NCI-H1092 treated with DMSO at 0.1 percent for 48 hours (cell line): ENCODE measurements at regions not wholly inside any gene's neighbourhood (a gene's known extent, or its start where the extent isn't known, plus 50 kb on each side); places are given as distances from the start of the nearest gene placed in this dataset.

Experiments used
- DNase-seq: peaks from one replicate; lab custom pipeline; 2025; lab: John Stamatoyannopoulos, UW

DNA sequence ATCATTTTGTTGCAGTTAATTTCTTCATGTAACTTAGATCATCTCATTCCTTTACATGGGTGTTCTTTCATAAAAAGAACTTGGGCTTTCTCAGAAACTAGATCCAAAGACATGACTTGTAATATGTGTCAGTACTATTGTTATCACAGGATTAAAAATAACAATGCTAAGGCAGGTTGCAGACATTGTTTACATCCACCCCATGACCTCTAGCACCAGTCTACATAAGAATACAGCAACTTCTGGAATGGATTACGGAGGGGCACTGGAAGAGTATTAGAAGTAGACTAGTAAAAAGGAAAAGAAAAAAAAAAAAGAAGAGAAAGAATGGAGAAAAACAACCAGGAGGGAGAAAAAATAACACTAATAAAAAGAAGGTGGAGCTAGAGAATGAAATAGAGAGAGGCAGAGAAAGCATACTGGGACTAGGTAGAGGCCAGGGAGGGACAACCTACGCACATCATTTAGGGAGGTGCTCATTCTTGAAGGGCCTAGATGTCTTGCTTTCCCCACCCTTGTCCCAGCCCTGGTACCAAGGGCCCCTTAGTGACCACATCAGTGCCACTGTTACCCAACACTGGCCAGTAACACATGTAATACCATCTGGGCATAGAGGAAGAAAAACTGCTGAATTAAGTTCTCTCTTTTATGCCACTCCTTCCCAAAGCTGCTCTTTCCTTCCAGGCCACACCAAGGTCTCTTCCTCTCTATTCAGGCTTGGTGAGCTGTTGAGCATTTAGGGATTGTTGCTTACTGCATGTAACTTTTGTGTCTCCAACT is 70.6 kb upstream of the KLF7 start:
- DNase-seq, result no peak

DNA sequence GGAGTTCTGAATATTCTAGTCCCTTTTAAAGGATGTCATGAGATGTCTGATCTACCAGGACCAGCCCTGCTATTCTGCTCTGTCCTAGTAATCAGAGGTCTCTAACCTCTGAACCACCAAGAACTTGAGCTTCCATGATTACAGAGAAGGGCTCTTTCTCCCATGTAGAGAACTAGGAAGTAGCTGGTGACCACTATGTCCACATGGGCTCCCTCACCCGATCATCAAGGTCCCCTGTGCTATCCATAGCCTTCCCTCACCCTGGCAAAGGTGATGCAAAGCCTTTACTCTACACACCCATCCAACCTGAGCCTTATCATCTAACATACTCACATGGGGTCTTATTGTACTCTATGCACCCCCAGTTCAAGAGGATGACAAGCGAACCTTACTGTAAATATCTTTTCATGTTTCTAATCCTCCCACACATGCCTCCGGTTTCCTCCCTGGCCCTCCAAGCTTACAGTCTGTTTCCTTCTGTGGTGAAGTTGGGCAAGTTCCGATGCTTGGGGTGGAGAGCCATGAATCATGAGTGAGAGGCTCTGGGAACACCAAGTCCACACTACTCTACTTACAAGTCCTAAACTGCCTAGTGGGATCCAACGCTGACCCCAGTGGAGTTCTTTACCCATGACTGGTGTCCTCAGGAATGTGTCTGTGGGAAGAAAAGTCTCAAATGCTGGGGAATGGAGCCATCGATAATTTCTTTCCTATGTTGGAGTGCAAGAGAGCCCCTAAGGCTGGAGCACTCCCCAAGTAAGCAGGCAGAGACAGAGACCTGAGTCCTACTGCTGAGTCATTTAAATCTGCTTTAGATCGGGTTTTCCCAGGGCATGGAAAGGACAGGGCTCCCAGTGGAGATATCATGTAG is 73.3 kb upstream of the KLF7 start:
- DNase-seq, result no peak

DNA sequence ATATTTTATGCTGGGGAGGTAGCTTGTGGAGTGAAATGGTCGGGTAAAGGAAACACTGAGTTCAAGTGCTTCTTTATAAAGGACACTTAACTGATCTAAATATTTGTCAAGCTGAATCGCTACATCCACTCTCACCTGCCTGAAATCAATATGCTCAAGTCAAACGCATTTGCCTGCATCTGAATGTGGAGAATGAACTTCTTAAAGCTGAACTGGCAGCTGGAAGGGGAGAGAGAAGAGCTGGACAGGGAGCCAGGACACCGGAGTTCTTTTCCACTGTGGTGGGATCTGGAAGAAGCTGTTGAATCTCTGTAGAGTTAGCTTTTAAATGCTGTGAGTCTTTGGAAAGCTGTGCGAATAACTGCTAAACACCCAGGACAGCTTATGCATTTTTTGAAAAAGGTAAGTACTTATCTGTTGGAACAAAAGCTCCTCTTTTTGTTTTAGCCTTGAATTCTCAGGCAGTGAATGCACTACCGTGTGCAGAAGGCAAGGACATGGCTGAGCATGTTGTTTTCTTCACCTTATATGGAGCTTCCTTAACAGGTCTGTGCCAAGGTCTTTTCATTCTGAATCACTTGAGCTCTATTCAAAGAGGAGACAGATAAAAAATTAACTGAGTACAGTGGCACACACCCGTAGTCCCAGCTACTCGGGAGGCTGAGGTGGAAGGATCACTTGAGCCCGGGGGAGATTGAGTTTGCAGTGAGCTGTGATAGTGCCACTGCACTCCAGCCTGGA is 74.2 kb upstream of the KLF7 start:
- DNase-seq, result no peak

DNA sequence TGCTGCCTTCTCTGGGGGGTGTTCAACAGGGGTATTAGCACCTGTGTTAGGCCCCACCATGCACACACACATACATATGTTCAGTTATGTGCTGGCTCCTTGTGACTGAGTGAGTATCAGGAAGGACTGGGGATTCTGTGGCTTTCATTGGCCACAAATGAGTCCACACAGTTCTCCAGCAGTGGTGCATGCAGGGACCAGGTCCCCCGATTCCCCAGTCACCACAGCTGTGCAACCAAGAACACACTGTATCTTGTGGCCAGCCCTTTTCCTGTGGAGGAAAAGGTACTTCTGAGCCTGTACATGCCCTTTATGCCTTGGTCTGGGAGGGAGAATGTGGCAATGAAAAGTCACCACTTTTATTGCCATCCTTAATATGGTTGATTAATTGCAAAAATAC is 74.9 kb upstream of the KLF7 start:
- DNase-seq, result no peak

DNA sequence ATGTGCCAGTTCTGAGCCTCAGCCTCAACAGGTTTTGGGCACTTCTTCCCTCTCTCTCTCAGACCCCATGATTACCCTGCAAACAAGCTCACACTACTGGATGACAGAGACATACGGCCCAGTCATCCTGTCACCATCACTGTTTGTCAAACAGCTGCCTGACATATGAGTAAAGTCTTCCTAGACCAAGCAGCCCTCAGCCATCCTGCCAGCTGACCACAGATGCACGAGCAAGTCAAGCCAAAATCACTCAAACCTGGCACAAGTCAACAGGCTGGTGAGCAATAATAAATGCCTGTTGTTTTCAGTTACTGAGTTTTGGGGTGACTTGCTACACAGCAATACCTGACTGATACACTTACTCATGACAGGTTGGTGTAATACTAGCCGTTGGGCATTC is 75.5 kb upstream of the KLF7 start:
- no peak for DNase-seq

DNA sequence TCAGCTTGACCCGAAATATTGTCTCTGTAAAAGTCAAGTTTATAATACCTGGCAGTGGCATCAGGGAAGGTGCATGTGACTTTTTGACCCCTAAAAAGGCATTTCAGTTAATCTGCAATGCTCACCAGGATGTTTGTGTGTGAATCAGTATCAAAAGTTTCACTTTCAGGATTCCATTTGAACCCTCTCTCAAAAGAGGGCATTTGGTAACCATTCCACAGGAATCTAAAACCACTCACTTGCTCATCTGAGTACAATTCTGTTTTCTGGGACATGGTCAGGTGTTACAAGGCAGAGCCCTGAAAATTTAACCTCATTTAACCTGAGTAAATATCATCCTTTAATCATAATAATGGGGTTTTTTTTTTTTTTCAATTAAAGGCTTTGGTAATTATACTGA is 77.9 kb upstream of the KLF7 start:
- DNase-seq, result no peak

DNA sequence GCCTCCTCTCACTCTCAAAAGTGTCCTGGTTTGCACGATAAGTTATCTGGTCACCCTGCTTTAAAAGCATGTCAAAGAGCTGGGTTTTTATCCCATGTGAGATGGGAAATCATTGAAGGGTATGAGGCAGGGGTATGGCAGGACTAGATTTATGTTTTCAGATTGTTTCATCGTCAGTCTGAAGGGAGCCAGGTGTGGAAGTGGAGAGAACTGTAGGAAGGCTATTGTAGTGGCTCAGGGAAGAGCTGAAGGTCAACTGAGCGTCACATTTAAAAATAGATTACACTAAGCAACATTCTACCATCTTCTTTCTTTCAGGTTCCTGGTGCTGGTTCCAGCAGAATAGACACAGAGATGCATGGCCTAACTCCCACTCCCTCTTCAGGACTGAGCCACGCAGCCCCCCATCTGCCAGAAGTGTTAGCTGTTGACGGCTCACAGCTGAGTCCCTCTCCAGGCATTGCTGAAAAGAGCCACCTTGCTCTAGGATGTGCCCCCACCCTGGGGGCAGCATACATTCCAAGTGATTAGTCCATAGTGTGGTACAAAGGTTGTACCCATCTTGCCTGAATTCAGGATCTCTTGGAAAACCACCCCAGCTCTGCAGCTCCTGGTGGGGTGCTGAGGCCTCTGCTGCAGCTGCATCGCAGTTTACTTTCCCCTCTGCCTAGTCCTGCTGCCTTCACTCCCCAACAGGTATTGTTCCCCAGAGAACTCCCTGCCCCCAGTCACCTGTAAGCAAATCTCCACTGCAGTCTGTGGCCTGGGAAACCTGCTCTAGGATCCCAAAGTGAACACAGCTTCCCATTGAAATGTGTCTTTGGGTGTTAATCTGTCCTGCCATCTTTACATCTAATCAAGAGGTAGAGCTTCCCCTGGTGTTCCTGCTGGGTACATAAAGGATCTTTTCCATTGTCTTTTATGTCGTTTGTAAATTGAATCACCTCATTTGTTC is 79.5 kb upstream of the KLF7 start:
- no peak for DNase-seq

DNA sequence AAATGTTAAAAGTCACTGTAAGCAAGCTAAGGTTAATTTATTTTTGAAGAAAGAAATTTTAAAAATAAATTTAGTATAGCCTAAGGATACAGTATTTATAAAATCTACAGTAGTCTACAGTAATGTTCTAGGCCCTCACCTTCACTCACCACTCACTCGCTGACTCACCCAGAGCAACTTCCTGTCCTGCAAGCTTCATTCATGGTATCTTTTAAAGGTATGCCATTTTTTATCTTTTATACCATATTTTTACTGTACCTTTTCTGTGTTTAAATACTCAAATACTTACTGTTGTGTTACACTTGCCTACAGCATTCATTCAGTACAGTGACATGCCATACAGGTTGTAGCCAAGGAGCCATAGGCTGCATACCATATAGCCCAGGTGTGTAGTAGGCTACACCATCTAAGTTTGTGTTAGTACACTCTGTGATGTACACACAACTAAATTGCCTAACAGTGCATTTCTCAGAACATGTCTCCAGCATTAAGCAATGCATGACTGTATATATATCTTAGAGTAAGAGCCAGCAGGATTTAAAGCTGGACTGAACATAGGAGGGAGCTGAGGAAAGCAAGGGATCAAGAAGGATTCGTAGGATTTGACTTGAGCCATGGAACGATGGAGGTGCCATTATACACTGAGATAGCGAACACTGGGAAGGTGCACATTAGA is 83.1 kb upstream of the KLF7 start:
- no peak for DNase-seq

DNA sequence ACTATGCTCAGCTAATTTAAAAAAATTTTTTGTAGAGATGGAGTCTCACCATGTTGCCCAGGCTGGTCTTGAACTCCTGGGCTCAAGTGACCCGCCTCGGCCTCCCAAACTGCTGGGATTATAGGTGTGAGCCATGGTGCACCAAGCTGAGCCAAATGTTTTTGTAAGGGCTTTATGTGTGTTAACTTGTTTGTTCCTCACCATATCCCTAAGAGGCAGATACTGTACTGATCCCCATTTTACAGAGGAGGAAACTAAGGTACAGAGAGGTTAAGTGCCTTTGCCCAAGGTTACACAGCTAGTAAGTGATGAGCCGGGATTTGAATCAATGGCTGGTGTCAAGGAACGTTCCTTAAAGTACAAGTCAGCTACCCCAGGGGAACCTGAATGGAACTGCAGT is 85.3 kb upstream of the KLF7 start:
- no peak for DNase-seq

DNA sequence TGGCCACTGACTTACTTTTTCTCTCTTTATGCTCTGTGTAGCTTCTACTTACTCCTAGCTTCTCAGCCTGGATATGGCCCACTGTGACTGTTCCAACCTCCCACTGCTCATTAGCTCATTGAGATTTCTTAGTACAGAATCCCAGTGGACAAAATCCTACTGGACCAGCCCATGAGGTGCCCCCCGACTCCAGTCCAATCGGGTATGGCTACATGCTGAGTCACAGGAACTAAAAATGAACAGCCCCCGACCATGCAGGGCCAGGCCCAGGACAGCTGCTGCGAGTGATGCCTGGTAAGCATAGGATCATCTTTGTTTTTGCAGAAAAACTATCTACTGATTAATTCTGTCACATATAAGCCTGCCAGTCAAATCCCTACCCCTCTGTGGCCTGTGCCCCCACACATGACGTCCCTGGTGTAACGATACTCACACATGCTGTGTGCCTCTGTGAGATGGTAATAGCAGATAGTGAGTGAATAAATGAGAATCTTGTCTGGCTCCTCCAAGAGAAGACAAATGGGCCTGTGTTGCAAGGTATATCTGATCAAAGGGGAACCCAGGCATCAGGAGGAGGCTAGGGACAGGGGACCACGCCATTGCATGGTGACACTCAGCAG is 85.9 kb upstream of the KLF7 start:
- no peak for DNase-seq

DNA sequence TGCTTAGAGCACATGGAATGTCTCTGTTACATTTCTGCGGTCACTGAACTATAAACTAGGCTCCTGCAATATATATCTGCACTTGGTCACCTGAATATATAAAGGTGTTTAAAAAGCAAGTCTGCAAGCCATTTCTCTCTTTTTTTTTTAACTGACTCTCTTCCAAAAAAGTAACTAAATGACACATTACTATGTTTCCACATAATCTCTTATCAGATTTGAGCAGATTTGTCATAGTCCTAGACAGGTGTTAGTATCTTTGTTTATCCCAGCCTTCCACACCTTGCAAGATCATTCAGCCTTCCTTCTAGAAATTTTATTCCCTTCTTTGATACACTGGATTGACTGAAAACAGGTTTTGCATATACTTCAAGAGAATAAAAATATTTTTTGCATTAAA is 86.7 kb upstream of the KLF7 start:
- no peak for DNase-seq

DNA sequence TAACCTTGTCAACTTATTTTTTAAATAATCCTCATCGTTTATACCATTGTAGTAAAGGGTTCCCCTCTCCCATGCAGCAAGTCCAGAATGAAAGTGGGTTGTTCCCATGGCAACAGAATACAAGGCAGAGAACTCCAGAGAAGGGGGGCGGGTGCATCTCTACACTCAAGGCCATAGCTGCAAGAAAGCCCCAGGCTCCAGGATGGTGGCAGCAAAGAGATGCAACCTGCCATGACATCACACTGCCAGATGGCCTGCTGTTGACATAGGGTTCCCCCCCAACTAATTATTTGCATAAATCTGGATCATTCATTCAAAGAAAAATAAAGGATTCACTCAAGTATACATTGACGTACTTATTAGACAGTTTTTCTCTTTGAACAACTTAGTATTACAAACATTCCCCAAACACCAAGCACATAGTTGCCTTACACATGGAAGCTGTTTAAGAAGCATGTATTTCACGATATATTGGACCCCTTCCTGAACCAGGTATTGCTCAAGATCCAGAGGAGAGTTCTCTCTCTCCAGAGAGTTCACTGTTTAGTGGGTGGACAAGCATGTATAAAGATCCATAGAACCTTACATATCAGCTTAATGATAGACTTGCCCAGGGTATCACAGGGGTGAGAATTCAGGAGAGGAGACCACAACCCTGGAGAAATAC is 87.4 kb upstream of the KLF7 start:
- DNase-seq, result peak; percentile 37

DNA sequence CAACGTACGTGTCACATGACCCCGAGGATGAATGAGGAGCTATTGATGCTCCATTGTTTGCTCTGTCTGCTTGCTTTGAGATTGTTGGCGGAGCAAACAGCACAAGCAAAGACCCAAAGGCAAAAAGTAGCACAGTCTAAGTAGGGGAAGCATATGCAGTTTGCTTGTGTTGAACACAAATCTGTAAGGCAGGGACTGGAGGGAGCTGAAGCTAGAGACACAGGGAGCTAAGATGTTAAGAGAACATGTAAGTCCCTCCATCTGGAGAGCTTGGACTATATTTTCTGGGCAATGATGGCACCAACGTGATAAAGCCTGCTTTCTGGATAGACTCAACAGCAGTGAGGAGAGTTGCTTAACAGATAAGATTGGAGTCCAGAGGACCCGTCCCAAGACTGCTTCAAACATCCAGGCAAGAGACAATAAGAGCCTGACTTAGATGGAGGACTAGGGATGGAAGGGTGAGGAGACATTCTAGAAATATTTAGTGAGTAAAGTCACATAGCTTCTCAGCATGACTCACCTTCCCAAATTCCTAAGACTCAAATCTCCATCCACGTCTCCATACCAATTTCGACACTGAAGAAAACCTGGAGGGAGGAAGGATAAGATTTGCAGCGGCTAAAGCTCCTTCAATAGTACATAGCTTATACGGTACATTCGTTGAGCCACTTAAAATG is 88.1 kb upstream of the KLF7 start:
- no peak for DNase-seq

DNA sequence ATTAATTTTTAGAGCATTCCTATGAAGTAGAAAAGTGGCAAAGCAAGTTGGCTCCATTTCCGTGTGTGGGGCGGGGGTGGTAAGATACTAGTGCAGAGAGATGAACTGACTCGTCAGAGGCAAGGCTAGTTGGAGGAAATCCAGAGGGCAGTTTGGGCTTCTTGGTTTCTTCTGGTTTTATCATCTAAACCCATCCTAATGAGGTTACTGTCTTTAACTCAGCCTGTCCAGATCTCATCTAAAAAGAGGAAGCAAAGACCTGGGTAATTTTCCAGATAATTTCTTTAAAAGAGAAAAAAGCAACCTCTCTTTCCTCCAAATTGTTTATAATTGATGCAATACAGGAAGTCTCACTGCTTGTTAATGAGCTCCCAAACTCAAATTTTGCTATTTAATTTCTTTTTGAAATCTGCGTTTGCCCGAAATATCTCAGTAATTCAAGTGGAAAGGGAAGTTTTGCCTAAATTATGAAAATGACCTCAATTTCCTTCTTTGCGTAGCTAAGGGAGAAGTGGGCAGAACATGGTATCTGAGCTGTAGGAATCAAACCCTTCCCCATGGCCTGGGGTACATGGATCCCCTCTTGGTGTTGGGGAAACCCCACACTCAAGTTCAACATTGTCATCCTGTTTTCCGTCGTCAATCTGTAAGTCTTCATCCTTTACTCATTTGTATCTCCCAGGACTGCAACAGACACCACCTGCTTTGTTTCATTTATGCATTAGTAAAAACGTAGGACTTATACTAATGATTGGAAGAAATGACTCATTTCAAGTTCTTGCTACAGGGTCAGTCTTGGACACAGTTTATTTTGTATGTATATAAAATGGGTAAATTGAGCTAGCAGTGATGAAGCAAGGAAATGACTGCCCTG is 89.1 kb upstream of the KLF7 start:
- no peak for DNase-seq

DNA sequence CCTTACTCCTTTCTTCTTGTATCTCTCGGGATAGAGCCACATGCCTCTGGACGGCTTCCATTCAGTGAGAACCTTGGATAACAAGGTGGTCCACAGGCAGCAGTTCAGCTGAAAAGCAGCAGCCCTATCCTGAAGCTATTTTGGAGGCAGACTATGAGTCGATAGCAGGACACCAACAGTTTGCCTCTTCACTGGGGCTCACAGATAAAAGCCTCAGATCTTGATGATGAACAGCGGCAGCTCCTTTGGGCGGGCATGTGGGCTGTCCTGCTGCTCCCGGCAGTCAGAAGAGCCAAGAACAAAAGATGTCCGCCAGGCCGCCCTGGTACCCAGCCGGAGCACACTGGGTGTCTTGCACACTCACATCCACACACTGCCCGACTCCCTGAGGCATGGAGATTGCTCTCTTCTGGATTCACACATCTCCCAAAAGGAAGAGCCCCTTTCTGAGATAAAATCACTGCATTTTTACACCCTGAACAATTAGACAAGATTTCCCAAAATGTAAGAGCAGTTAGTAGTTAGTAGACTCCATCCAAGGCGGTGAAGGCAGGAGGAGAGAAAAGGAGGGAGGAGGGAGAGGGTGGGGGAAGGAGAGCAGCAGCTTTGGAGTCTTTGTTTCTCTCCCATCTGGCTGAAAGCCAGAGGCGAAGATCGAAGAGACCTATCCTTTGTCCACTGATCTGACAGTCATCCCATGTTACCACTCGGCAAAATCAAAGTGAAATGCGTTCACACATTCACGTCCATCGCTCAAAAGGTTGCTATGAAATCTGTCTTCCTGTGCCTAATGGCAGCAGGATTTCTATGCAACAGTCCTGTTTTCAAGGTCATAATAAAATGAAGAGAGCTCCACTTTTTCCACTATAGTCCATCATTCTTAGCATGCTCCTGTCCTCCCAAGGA is 90.1 kb upstream of the KLF7 start:
- DNase-seq, result no peak

DNA sequence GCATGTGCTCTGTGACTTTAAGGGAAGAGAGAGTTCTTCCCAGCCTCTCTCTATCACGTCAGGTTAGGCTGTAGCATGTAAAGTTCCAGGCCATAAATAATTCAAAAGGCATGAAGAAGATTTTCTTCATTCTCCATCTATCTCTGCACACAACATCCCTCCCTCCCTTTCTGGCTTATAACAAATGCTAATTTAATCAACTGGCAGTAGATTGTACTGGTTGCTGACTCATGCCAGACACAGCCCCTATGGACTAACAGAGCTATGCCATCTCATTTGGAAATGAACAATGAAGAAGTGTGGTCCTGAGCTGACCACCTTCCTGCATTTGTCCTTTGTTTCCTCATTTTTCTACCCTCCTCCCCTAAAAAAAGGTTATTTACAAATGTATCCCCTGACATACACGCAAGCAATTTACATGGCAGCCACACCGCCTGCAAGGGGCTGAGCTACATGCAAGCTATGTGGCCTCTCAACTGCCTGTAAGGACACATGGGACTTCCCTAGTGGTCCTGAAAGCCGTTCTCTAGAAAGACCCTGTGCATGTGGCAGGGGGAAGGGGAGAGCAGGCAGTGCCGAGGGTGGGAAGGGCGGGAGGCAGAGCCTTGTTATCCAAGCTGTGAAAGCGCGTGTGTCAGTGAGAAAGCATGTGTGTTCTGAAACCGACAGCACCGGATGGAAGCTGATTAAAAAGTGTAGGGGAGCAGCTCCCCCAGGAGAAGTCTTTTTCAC is 90.9 kb upstream of the KLF7 start:
- no peak for DNase-seq
